Endothelial cell of umbilical vein (primary cell): ENCODE measurements at regions not wholly inside any gene's neighbourhood (a gene's known extent, or its start where the extent isn't known, plus 50 kb on each side); places are given as distances from the start of the nearest gene placed in this dataset.

Source experiments
- BruUV-seq: library from RNA; stranded (reverse); fragments of 400-500 nt; replicated peaks from 2 replicates; lab custom pipeline; 2021; lab: Mats Ljungman, UMichigan
- CTCF ChIA-PET: fragments of 300-600, 350-600 bp; sonication (Branson Sonifier 250); formaldehyde crosslinking; loops from one replicate; lab custom pipeline; 2021; ENCODE audit warnings: antibody characterized with exemption, inconsistent platforms; lab: Charles Lee
- POLR2A ChIA-PET: fragments of 300-600, 350-600 bp; sonication (Branson Sonifier 250); formaldehyde crosslinking; loops from one replicate; lab custom pipeline; 2021; ENCODE audit warnings: antibody characterized with exemption, inconsistent platforms; lab: Charles Lee
- DNase-seq: peaks from one replicate; pipeline ENCODE4 v3.0.0-alpha.2; 2011; ENCODE audit warnings: low read depth, low spot score
- FAIRE-seq: peaks from 2 replicates; lab custom pipeline; 2011; peaks lifted over from hg19 to GRCh38; lab: Jason Lieb, UNC
- H2AFZ ChIP-seq: 2 replicates; pipeline ENCODE4 v1.6.0; 2012; ENCODE audit warnings: low read depth, low read length, control low read depth, inconsistent platforms
- H3K27ac ChIP-seq: 2 replicates; pipeline ENCODE4 v1.5.1; 2011; ENCODE audit warnings: low read depth, mild to moderate bottlenecking, control low read depth, low read length, moderate library complexity; ENCODE audit not compliant: insufficient read depth
- H3K27me3 ChIP-seq, 2 experiments: 2 replicates each; pipeline versions ENCODE4 v1.6.0 to v1.6.1; 2011; ENCODE audit warnings: low read length in 2 of 2, mixed read lengths in 1 of 2; ENCODE audit not compliant: control insufficient read depth in 2 of 2, insufficient read depth in 2 of 2
- H3K36me3 ChIP-seq, 2 experiments: 2 replicates in 1 of 2; 3 replicates in 1 of 2; pipeline ENCODE4 v1.5.1; 2011; ENCODE audit warnings: low read length in 2 of 2, mild to moderate bottlenecking in 1 of 2, moderate library complexity in 1 of 2; ENCODE audit not compliant: control insufficient read depth in 2 of 2, insufficient read depth in 2 of 2; ENCODE audit errors: extremely low read depth in 1 of 2
- H3K4me1 ChIP-seq: 3 replicates; pipeline ENCODE4 v1.5.1; 2011; ENCODE audit warnings: mild to moderate bottlenecking, low read length; ENCODE audit not compliant: control insufficient read depth, insufficient read depth; ENCODE audit errors: extremely low read depth
- H3K4me2 ChIP-seq: 2 replicates; pipeline ENCODE4 v1.6.1; 2011; ENCODE audit warnings: low read length, control low read depth, mixed read lengths; ENCODE audit not compliant: insufficient read depth
- H3K4me3 ChIP-seq, 3 experiments: fragments of 200-600 bp in 1 of 3; sonication (generic), shearing (Covaris generic) in 1 of 3; replicated peaks in 1 of 3; 2 replicates each; pipeline ENCODE4 v1.5.1; 2011 to 2016; ENCODE audit warnings: control low read depth in 3 of 3, low read length in 3 of 3, mild to moderate bottlenecking in 2 of 3, inconsistent platforms in 1 of 3, low read depth in 1 of 3, moderate library complexity in 1 of 3; ENCODE audit not compliant: insufficient read depth in 1 of 3
- H3K79me2 ChIP-seq: 2 replicates; pipeline ENCODE4 v1.6.0; 2012; ENCODE audit warnings: low read length, inconsistent platforms; ENCODE audit not compliant: control insufficient read depth, insufficient read depth
- H3K9ac ChIP-seq: replicated peaks from 2 replicates; pipeline ENCODE3; 2011; ENCODE audit warnings: low read length, control low read depth; ENCODE audit not compliant: insufficient read depth; ENCODE audit errors: extremely low read depth
- H3K9me1 ChIP-seq: replicated peaks from 3 replicates; pipeline ENCODE4 v1.6.0; 2011; ENCODE audit warnings: mild to moderate bottlenecking, low read length; ENCODE audit not compliant: control insufficient read depth, insufficient read depth; ENCODE audit errors: extremely low read depth
- H3K9me3 ChIP-seq: replicated peaks from 2 replicates; pipeline ENCODE4 v1.5.1; 2012; ENCODE audit warnings: low read length, inconsistent platforms; ENCODE audit not compliant: control insufficient read depth, insufficient read depth
- H4K20me1 ChIP-seq: replicated peaks from 2 replicates; pipeline ENCODE3; 2011; ENCODE audit warnings: mild to moderate bottlenecking, low read length; ENCODE audit not compliant: control insufficient read depth, insufficient read depth; ENCODE audit errors: extremely low read depth
- CTCF ChIP-seq, 2 donors: IDR thresholded peaks; 1 replicate in 1 of 2; 2 replicates in 1 of 2; pipeline ENCODE4 v1.5.1; 2011; ENCODE audit warnings: low read length in 2 of 2, mild to moderate bottlenecking in 2 of 2, moderate library complexity in 2 of 2, control low read depth in 1 of 2, inconsistent platforms in 1 of 2, low read depth in 1 of 2; ENCODE audit not compliant: insufficient read depth in 1 of 2; ENCODE audit errors: extremely low read depth in 1 of 2
- EZH2 ChIP-seq: IDR thresholded peaks from 2 replicates; pipeline ENCODE4 v1.6.1; 2012; ENCODE audit warnings: borderline replicate concordance, low read depth, mild to moderate bottlenecking, moderate library complexity, low read length, inconsistent platforms; ENCODE audit not compliant: severe bottlenecking
- FOS ChIP-seq: IDR thresholded peaks from 2 replicates; pipeline ENCODE4 v1.6.1; 2011; ENCODE audit warnings: mild to moderate bottlenecking, low read length, moderate library complexity, borderline replicate concordance; ENCODE audit not compliant: insufficient read depth
- MAX ChIP-seq: IDR thresholded peaks from 2 replicates; pipeline ENCODE4 v1.6.1; 2011; ENCODE audit not compliant: insufficient read depth, insufficient read length
- POLR2AphosphoS5 ChIP-seq: IDR thresholded peaks from 2 replicates; pipeline ENCODE4 v1.6.1; 2012; ENCODE audit warnings: low read depth, mild to moderate bottlenecking, control low read depth, low read length, moderate library complexity; ENCODE audit not compliant: insufficient read depth
- dilution Hi-C: fragments of 300-500 bp; cut with MboI; formaldehyde crosslinking; loops from one replicate; pipeline ENCODE4 v1.15.0; 2019; ENCODE audit warnings: low sequenced_read_pairs; ENCODE audit not compliant: extremely low pct_ligation_motif_present
- intact Hi-C: fragments of 100-400 bp; cut with micrococcal nuclease; formaldehyde crosslinking; loops from one replicate; pipeline ENCODE4 v1.10.0; 2022

GRCh38 chr4:124589786-124590185 lies 122.7 kb downstream of the ANKRD50 start:
- H3K4me2 ChIP-seq, result no peak overlapping the region
- ChIA-PET CTCF (interaction anchor here (0.6 kb wide), 1 partner anchor 255 kb away, joined by 3 read pairs; no protein-coding TSS in a partner anchor), POLR2A (no interaction called here)
- no peaks in the 10 kb centered on the region for H3K27me3 ChIP-seq
- no peaks in the 10 kb centered on the region for H4K20me1 ChIP-seq
- no peak overlapping the region for H3K4me3 ChIP-seq
- no peak for FAIRE-seq
- intact Hi-C loops (no loop called here), dilution Hi-C loops (no loop called here)
- no peaks in the 10 kb centered on the region for H3K4me1 ChIP-seq
- no peak for TF ChIP-seq EZH2
- TF ChIP-seq FOS, result no peak
- TF ChIP-seq POLR2AphosphoS5, result no peak
- no peak for TF ChIP-seq MAX
- TF ChIP-seq CTCF (IDR thresholded peaks at IDR 0.05; ENCODE audit: extremely low read depth in 1 of 2, insufficient read depth in 1 of 2, low read depth in 1 of 2, low read length in 2 of 2), result no peak
- H3K9me3 ChIP-seq, result no peaks in the 10 kb centered on the region
- H3K9ac ChIP-seq, result no peak overlapping the region
- no peak overlapping the region for H3K27ac ChIP-seq
- BruUV-seq, result no TSS peak
- no peaks in the 10 kb centered on the region for H3K36me3 ChIP-seq
- no peak overlapping the region for H2AFZ ChIP-seq
- H3K79me2 ChIP-seq, result no peaks in the 10 kb centered on the region
- H3K9me1 ChIP-seq, result no peaks in the 10 kb centered on the region
- no peak for DNase-seq

- dilution Hi-C loops, result no loop called here
- Histone ChIP-seq H3K36me3 (no peaks in the 10 kb centered on the region), H3K79me2 (no peaks in the 10 kb centered on the region), H4K20me1 (no peaks in the 10 kb centered on the region), H3K4me3 (no peak overlapping the region), H3K27ac (no peak overlapping the region), H3K9me1 (no peaks in the 10 kb centered on the region), H3K27me3 (no peaks in the 10 kb centered on the region), H3K4me2 (no peak overlapping the region), H3K4me1 (no peaks in the 10 kb centered on the region), H3K9me3 (no peaks in the 10 kb centered on the region), H2AFZ (no peak overlapping the region), H3K9ac (no peak overlapping the region)
- no peak for DNase-seq
- CTCF ChIA-PET, result interaction anchor here (0.6 to 1.0 kb wide), 2 partner anchors 26 to 256 kb away, joined by 3 read pairs; no protein-coding TSS in a partner anchor
- TF ChIP-seq FOS (no peak), EZH2 (no peak), MAX (no peak)
- FAIRE-seq, result no peak
- POLR2A ChIA-PET, result no interaction called here
- intact Hi-C loops, result no loop called here
- BruUV-seq, result no TSS peak
Measured at GRCh38 chr4:124590480-124590879, 122.1 kb downstream of the ANKRD50 start.
